GM18907 (cell line): ENCODE measurements at regions not wholly inside any gene's neighbourhood (a gene's known extent, or its start where the extent isn't known, plus 50 kb on each side); places are given as distances from the start of the nearest gene placed in this dataset.
"Not testable (repeated sequence)": the region's sequence is repeated elsewhere in the genome, so short reads cannot be mapped to it uniquely, and the experiment has no call there.

Experiments
- ATAC-seq: cut with Tn5 transposase; IDR thresholded peaks from one replicate; pipeline ENCODE4 v1.9.1; 2021; ENCODE audit warnings: mild to moderate bottlenecking, moderate library complexity; ENCODE audit not compliant: unreplicated experiment

- ATAC-seq, result no peak
These were observed 375.1 kb upstream of the ST8SIA4 start for GRCh38 chr5:101278011-101278687.

GRCh38 chr5:101271945-101272344, 368.9 kb upstream of the ST8SIA4 start:
- ATAC-seq, result no peak

- ATAC-seq, result no peak
These were observed 368.3 kb upstream of the ST8SIA4 start for GRCh38 chr5:101271416-101271815.

GRCh38 chr5:101260857-101261256, 357.8 kb upstream of the ST8SIA4 start:
- no peak for ATAC-seq

- no peak for ATAC-seq
These were observed 350.0 kb upstream of the ST8SIA4 start for GRCh38 chr5:101253096-101253495.

- no peak for ATAC-seq
These were observed 341.5 kb upstream of the ST8SIA4 start for GRCh38 chr5:101244621-101245020.

- no peak for ATAC-seq
These were observed 309.9 kb upstream of the ST8SIA4 start for GRCh38 chr5:101212942-101213514.

GRCh38 chr5:101206534-101206933, 303.5 kb upstream of the ST8SIA4 start:
- no peak for ATAC-seq

- not testable (repeated sequence) for ATAC-seq
These were observed 302.0 kb upstream of the ST8SIA4 start for GRCh38 chr5:101205065-101205464.

GRCh38 chr5:101180365-101180764, 277.3 kb upstream of the ST8SIA4 start:
- not testable (repeated sequence) for ATAC-seq

GRCh38 chr5:101176605-101177004, 273.5 kb upstream of the ST8SIA4 start:
- no peak for ATAC-seq

GRCh38 chr5:101174981-101175380, 271.9 kb upstream of the ST8SIA4 start:
- no peak for ATAC-seq

GRCh38 chr5:101163088-101163487, 260.0 kb upstream of the ST8SIA4 start:
- ATAC-seq, result no peak

GRCh38 chr5:101160002-101160401, 256.9 kb upstream of the ST8SIA4 start:
- no peak for ATAC-seq

GRCh38 chr5:101159006-101159405, 255.9 kb upstream of the ST8SIA4 start:
- ATAC-seq, result no peak

- no peak for ATAC-seq
These were observed 250.4 kb upstream of the ST8SIA4 start for GRCh38 chr5:101153526-101153925.

GRCh38 chr5:101143526-101143925, 240.4 kb upstream of the ST8SIA4 start:
- ATAC-seq, result no peak

- ATAC-seq, result no peak
These were observed 239.0 kb upstream of the ST8SIA4 start for GRCh38 chr5:101142102-101142501.

GRCh38 chr5:101136454-101136853, 233.4 kb upstream of the ST8SIA4 start:
- no peak for ATAC-seq

- ATAC-seq, result no peak
These were observed 220.3 kb upstream of the ST8SIA4 start for GRCh38 chr5:101123363-101123762.

- ATAC-seq, result no peak
These were observed 209.6 kb upstream of the ST8SIA4 start for GRCh38 chr5:101112645-101113044.

GRCh38 chr5:101103874-101104273, 200.8 kb upstream of the ST8SIA4 start:
- ATAC-seq, result no peak

- ATAC-seq, result no peak
These were observed 199.4 kb upstream of the ST8SIA4 start for GRCh38 chr5:101102506-101102905.
